AG20443 (cell line): ENCODE measurements at regions not wholly inside any gene's neighbourhood (a gene's known extent, or its start where the extent isn't known, plus 50 kb on each side); places are given as distances from the start of the nearest gene placed in this dataset.

Experiments used
- DNase-seq: peaks from one replicate; pipeline ENCODE4 v3.0.0; 2012; ENCODE audit warnings: low spot score, mixed read lengths

GRCh38 chrX:22395372-22395771 is 122.7 kb downstream of the CBLL2 start:
- DNase-seq: no peak

GRCh38 chrX:22396408-22396807 is 123.7 kb downstream of the CBLL2 start:
- DNase-seq: no peak

GRCh38 chrX:22397566-22397965 is 124.9 kb downstream of the CBLL2 start:
- DNase-seq: no peak

GRCh38 chrX:22399437-22400192 is 126.9 kb downstream of the CBLL2 start:
- no peak for DNase-seq

GRCh38 chrX:22404297-22404696 is 131.6 kb downstream of the CBLL2 start:
- DNase-seq: no peak

GRCh38 chrX:22406201-22406737 is 133.6 kb downstream of the CBLL2 start:
- DNase-seq: no peak

GRCh38 chrX:22409418-22409817 is 136.7 kb downstream of the CBLL2 start:
- no peak for DNase-seq

- DNase-seq: no peak
Measured at GRCh38 chrX:22424122-22424915, 151.6 kb downstream of the CBLL2 start.

GRCh38 chrX:22424919-22425318 is 152.2 kb downstream of the CBLL2 start:
- DNase-seq: no peak

GRCh38 chrX:22429704-22430103 is 157.0 kb downstream of the CBLL2 start:
- DNase-seq: no peak

- DNase-seq: no peak
Measured at GRCh38 chrX:22430701-22431100, 158.0 kb downstream of the CBLL2 start.

GRCh38 chrX:22433292-22434070 is 160.8 kb downstream of the CBLL2 start:
- DNase-seq: no peak

GRCh38 chrX:22445880-22446279 is 173.2 kb downstream of the CBLL2 start:
- DNase-seq: no peak

GRCh38 chrX:22462959-22463358 is 190.2 kb downstream of the CBLL2 start:
- DNase-seq: no peak

- no peak for DNase-seq
Measured at GRCh38 chrX:22467571-22467970, 194.9 kb downstream of the CBLL2 start.

- DNase-seq: no peak
Measured at GRCh38 chrX:22481436-22481835, 208.7 kb downstream of the CBLL2 start.

- no peak for DNase-seq
Measured at GRCh38 chrX:22486296-22486695, 213.6 kb downstream of the CBLL2 start.

GRCh38 chrX:22516893-22517292 is 244.2 kb downstream of the CBLL2 start:
- no peak for DNase-seq

GRCh38 chrX:22520128-22520828 is 247.6 kb downstream of the CBLL2 start:
- no peak for DNase-seq

GRCh38 chrX:22526339-22526738 is 253.6 kb downstream of the CBLL2 start:
- DNase-seq: peak; percentile 63

- no peak for DNase-seq
Measured at GRCh38 chrX:22527302-22527701, 254.6 kb downstream of the CBLL2 start.

- DNase-seq: no peak
Measured at GRCh38 chrX:22533898-22534297, 261.2 kb downstream of the CBLL2 start.
